HepG2 (cell line): ENCODE measurements at regions not wholly inside any gene's neighbourhood (a gene's known extent, or its start where the extent isn't known, plus 50 kb on each side); places are given as distances from the start of the nearest gene placed in this dataset.

Experiments
- ATAC-seq: fragments of 200-7000 bp; cut with Tn5 transposase; 3 replicates; pipeline ENCODE4 v1.9.1; 2020; ENCODE audit warnings: mild to moderate bottlenecking, moderate library complexity
- BruUV-seq: library from RNA; stranded (reverse); fragments of 400-500 nt; replicated peaks from 2 replicates; lab custom pipeline; 2021; lab: Mats Ljungman, UMichigan
- CTCF ChIA-PET: fragments of 300-600 bp; formaldehyde crosslinking; extraction: SDS; loops from one replicate; lab custom pipeline; 2021; ENCODE audit warnings: low total read pairs, inconsistent platforms, low intra/inter-chr PET ratio; lab: Yijun Ruan, JAX
- POLR2A ChIA-PET: fragments of 350-600 bp; sonication (Branson Sonifier 250); formaldehyde crosslinking; loops from one replicate; lab custom pipeline; 2020; ENCODE audit warnings: antibody characterized with exemption, inconsistent platforms; lab: Yijun Ruan, JAX
- DNase-seq: peaks from one replicate; pipeline ENCODE4 v3.0.0-alpha.2; 2015; ENCODE audit warnings: low spot score
- FAIRE-seq: peaks from 3 replicates; lab custom pipeline; 2011; peaks lifted over from hg19 to GRCh38; lab: Jason Lieb, UNC
- H2AFZ ChIP-seq: one replicate; pipeline ENCODE4 v1.6.1; 2011; ENCODE audit warnings: low read length, inconsistent platforms
- H3K27ac ChIP-seq: fragments of 300-600 bp; 3 replicates; pipeline ENCODE4 v1.8.0; 2011; ENCODE audit warnings: mixed run types, mild to moderate bottlenecking, mixed read lengths, low read length, inconsistent platforms; ENCODE audit not compliant: insufficient read depth; ENCODE audit errors: extremely low read length
- H3K27me3 ChIP-seq, 2 experiments: fragments of 200-600 bp in 1 of 2; 2 replicates in 1 of 2; 3 replicates in 1 of 2; pipeline versions ENCODE4 v1.6.0 to v1.8.0; 2011; ENCODE audit warnings: low read length in 2 of 2, mild to moderate bottlenecking in 2 of 2, moderate library complexity in 2 of 2, inconsistent platforms in 1 of 2; ENCODE audit not compliant: insufficient read depth in 2 of 2, control insufficient read depth in 1 of 2
- H3K36me3 ChIP-seq, 2 experiments: fragments of 200-600 bp in 1 of 2; replicated peaks in 1 of 2; 2 replicates in 1 of 2; 3 replicates in 1 of 2; pipeline versions ENCODE4 v1.5.1 to v1.8.0; 2011; ENCODE audit warnings: low read length in 2 of 2, inconsistent platforms in 1 of 2; ENCODE audit not compliant: insufficient read depth in 2 of 2, control insufficient read depth in 1 of 2
- H3K4me1 ChIP-seq: 2 replicates; pipeline ENCODE4 v1.5.1; 2012; ENCODE audit warnings: low read length, inconsistent platforms; ENCODE audit not compliant: insufficient read depth
- H3K4me2 ChIP-seq: 2 replicates; pipeline ENCODE4 v1.6.0; 2011; ENCODE audit warnings: low read depth, low read length, inconsistent platforms
- H3K4me3 ChIP-seq, 3 experiments: fragments of 200-600 bp in 1 of 3; sonication (generic), shearing (Covaris generic) in 1 of 3; replicated peaks in 1 of 3; 2 replicates each; pipeline ENCODE4 v1.5.1; 2011 to 2016; ENCODE audit warnings: low read length in 3 of 3, inconsistent platforms in 2 of 3, low read depth in 2 of 3, mild to moderate bottlenecking in 2 of 3, control low read depth in 1 of 3, mixed read lengths in 1 of 3; ENCODE audit not compliant: insufficient read depth in 1 of 3
- H3K79me2 ChIP-seq: one replicate; pipeline ENCODE4 v1.6.1; 2011; ENCODE audit warnings: low read length, inconsistent platforms; ENCODE audit not compliant: insufficient read depth
- H3K9ac ChIP-seq: 2 replicates; pipeline ENCODE4 v1.6.0; 2011; ENCODE audit warnings: mild to moderate bottlenecking, low read depth, low read length, inconsistent platforms; ENCODE audit not compliant: insufficient read depth
- H3K9me3 ChIP-seq: 2 replicates; pipeline ENCODE4 v1.5.1; 2012; ENCODE audit warnings: mild to moderate bottlenecking, low read length
- H4K20me1 ChIP-seq: 2 replicates; pipeline ENCODE4 v1.6.0; 2011; ENCODE audit warnings: inconsistent platforms, mild to moderate bottlenecking, low read length, moderate library complexity; ENCODE audit not compliant: insufficient read depth
- NCOA1 ChIP-seq: sonication (generic); formaldehyde crosslinking; IDR thresholded peaks from 2 replicates; pipeline ENCODE4 v1.9.0; 2021; ENCODE audit warnings: missing genetic modification reagents
- RARG ChIP-seq: sonication (generic); formaldehyde crosslinking; IDR thresholded peaks from 2 replicates; pipeline ENCODE4 v1.4.0; 2020; ENCODE audit warnings: low read depth, mild to moderate bottlenecking, missing genetic modification reagents
- ZNF207 ChIP-seq: fragments of 450-650 bp; IDR thresholded peaks from 2 replicates; pipeline ENCODE4 v1.6.1; 2016; ENCODE audit warnings: antibody characterized with exemption, borderline replicate concordance
- WGBS: methylation state at CpG from one replicate; pipeline ENCODE4 v1.1.6; 2017; ENCODE audit warnings: low lambda C conversion rate; 5-methylcytosine and 5-hydroxymethylcytosine counted together
- in situ Hi-C: cut with HindIII; loops from 2 replicates; pipeline ENCODE4 v1.10.0; 2017; ENCODE audit warnings: low pct_unique_long_range_greater_than_20kb; ENCODE audit not compliant: extremely low pct_ligation_motif_present
- intact Hi-C: fragments of 100-400 bp; cut with micrococcal nuclease; formaldehyde crosslinking; loops from one replicate; pipeline ENCODE4 v1.10.0; 2022; ENCODE audit not compliant: unreplicated experiment
- TF ChIP-seq, protein P1 (sequence below): sonication (generic); formaldehyde crosslinking; IDR thresholded peaks from 2 replicates; pipeline ENCODE4 v1.5.0; 2020; ENCODE audit warnings: mild to moderate bottlenecking, missing genetic modification reagents, borderline replicate concordance

DNA sequence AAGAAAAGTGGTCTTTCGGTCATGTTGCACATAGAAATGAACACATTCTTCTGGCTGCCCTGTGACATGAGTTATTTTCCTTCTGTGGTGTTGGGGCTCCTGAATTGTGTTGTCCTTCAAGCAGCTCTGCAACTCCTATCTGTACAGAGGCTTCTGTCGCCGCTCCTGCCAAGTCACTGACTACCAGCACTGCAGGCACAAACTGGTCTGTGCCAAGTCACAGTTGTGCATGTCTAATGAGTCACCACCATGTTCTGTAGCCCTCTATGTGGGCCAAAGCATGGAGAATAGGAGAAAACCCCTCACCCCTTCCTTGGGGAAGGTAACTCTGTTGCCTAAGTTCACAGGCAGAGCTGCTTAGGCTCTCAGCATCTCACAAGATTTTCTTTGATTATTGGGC, 283.3 kb downstream of the RPL10L start (continued):
- TF ChIP-seq, protein P1, sequence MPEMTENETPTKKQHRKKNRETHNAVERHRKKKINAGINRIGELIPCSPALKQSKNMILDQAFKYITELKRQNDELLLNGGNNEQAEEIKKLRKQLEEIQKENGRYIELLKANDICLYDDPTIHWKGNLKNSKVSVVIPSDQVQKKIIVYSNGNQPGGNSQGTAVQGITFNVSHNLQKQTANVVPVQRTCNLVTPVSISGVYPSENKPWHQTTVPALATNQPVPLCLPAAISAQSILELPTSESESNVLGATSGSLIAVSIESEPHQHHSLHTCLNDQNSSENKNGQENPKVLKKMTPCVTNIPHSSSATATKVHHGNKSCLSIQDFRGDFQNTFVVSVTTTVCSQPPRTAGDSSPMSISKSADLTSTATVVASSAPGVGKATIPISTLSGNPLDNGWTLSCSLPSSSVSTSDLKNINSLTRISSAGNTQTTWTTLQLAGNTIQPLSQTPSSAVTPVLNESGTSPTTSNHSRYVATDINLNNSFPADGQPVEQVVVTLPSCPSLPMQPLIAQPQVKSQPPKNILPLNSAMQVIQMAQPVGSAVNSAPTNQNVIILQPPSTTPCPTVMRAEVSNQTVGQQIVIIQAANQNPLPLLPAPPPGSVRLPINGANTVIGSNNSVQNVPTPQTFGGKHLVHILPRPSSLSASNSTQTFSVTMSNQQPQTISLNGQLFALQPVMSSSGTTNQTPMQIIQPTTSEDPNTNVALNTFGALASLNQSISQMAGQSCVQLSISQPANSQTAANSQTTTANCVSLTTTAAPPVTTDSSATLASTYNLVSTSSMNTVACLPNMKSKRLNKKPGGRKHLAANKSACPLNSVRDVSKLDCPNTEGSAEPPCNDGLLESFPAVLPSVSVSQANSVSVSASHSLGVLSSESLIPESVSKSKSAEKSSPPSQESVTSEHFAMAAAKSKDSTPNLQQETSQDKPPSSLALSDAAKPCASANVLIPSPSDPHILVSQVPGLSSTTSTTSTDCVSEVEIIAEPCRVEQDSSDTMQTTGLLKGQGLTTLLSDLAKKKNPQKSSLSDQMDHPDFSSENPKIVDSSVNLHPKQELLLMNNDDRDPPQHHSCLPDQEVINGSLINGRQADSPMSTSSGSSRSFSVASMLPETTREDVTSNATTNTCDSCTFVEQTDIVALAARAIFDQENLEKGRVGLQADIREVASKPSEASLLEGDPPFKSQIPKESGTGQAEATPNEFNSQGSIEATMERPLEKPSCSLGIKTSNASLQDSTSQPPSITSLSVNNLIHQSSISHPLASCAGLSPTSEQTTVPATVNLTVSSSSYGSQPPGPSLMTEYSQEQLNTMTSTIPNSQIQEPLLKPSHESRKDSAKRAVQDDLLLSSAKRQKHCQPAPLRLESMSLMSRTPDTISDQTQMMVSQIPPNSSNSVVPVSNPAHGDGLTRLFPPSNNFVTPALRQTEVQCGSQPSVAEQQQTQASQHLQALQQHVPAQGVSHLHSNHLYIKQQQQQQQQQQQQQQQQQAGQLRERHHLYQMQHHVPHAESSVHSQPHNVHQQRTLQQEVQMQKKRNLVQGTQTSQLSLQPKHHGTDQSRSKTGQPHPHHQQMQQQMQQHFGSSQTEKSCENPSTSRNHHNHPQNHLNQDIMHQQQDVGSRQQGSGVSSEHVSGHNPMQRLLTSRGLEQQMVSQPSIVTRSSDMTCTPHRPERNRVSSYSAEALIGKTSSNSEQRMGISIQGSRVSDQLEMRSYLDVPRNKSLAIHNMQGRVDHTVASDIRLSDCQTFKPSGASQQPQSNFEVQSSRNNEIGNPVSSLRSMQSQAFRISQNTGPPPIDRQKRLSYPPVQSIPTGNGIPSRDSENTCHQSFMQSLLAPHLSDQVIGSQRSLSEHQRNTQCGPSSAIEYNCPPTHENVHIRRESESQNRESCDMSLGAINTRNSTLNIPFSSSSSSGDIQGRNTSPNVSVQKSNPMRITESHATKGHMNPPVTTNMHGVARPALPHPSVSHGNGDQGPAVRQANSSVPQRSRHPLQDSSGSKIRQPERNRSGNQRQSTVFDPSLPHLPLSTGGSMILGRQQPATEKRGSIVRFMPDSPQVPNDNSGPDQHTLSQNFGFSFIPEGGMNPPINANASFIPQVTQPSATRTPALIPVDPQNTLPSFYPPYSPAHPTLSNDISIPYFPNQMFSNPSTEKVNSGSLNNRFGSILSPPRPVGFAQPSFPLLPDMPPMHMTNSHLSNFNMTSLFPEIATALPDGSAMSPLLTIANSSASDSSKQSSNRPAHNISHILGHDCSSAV (CRISPR knock-in tag), result no peak
- TF ChIP-seq NCOA1 (CRISPR knock-in tag), result no peak
- TF ChIP-seq ZNF207, result no peak

DNA sequence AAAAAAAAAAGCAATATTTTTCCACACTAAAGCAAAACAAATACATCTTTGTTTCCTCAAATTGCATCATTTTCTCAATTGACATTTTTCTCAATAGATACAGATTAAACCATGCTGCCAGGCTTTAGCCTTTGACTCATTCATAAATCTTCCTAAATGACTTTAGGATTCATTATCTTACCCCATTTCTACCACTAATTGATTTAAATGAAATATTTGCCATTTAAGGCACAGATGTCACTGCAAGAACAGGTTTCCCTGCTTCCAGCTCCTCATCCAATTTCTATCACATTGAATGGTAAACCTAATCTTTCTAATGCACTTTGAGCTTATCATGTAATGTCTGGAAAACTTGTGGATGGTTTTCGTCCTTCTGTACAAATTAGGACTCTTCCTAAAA, 298.7 kb downstream of the RPL10L start:
- POLR2A ChIA-PET, result no interaction called here
- Histone ChIP-seq H3K9ac (no peak overlapping the region), H3K4me3 (no peak overlapping the region), H2AFZ (no peak overlapping the region), H3K27ac (no peak overlapping the region), H3K9me3 (peaks cover 11% of the 10 kb centered on the region), H4K20me1 (no peaks in the 10 kb centered on the region), H3K4me1 (no peaks in the 10 kb centered on the region), H3K36me3 (no peaks in the 10 kb centered on the region), H3K4me2 (no peak overlapping the region), H3K79me2 (no peaks in the 10 kb centered on the region), H3K27me3 (no peaks in the 10 kb centered on the region)
- WGBS, result 0% methylated on average over 1 of the region's 1 CpG
- intact Hi-C loops, result no loop called here
- in situ Hi-C loops, result no loop called here
- CTCF ChIA-PET, result no interaction called here
- ATAC-seq (no peak), DNase-seq (no peak), FAIRE-seq (no peak)
- no peak for TF ChIP-seq RARG
- BruUV-seq, result no TSS peak
